BE2C (cell line): ENCODE measurements at regions not wholly inside any gene's neighbourhood (a gene's known extent, or its start where the extent isn't known, plus 50 kb on each side); places are given as distances from the start of the nearest gene placed in this dataset.
"Not testable (repeated sequence)": the region's sequence is repeated elsewhere in the genome, so short reads cannot be mapped to it uniquely, and the experiment has no call there.

Source experiments
- DNase-seq: peaks from one replicate; pipeline ENCODE4 v3.0.0-alpha.2; 2020
- H3K27me3 ChIP-seq: fragments of 250-450 bp; sonication (Bioruptor Pico); 2 replicates; pipeline ENCODE4 v1.5.1; 2020; ENCODE audit warnings: mild to moderate bottlenecking
- H3K36me3 ChIP-seq: fragments of 250-450 bp; sonication (Bioruptor Pico); 2 replicates; pipeline ENCODE4 v1.5.1; 2020; ENCODE audit warnings: mild to moderate bottlenecking
- H3K4me1 ChIP-seq: fragments of 250-450 bp; sonication (Bioruptor Pico); 2 replicates; pipeline ENCODE4 v1.5.1; 2020
- H3K4me3 ChIP-seq: 2 replicates; pipeline ENCODE4 v1.5.1; 2011; ENCODE audit warnings: low read depth, low read length
- H3K9me3 ChIP-seq: fragments of 250-450 bp; sonication (Bioruptor Pico); 2 replicates; pipeline ENCODE4 v1.5.1; 2020
- TF ChIP-seq, protein P1 (sequence below): IDR thresholded peaks from 2 replicates; pipeline ENCODE4 v1.5.1; 2012; ENCODE audit warnings: mild to moderate bottlenecking, low read depth, low read length

- TF ChIP-seq, protein P1, sequence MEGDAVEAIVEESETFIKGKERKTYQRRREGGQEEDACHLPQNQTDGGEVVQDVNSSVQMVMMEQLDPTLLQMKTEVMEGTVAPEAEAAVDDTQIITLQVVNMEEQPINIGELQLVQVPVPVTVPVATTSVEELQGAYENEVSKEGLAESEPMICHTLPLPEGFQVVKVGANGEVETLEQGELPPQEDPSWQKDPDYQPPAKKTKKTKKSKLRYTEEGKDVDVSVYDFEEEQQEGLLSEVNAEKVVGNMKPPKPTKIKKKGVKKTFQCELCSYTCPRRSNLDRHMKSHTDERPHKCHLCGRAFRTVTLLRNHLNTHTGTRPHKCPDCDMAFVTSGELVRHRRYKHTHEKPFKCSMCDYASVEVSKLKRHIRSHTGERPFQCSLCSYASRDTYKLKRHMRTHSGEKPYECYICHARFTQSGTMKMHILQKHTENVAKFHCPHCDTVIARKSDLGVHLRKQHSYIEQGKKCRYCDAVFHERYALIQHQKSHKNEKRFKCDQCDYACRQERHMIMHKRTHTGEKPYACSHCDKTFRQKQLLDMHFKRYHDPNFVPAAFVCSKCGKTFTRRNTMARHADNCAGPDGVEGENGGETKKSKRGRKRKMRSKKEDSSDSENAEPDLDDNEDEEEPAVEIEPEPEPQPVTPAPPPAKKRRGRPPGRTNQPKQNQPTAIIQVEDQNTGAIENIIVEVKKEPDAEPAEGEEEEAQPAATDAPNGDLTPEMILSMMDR, result no peak
- Histone ChIP-seq H3K4me1 (no peaks in the 10 kb centered on the region), H3K4me3 (no peak overlapping the region), H3K9me3 (no peaks in the 10 kb centered on the region), H3K36me3 (no peaks in the 10 kb centered on the region), H3K27me3 (no peaks in the 10 kb centered on the region)
- no peak for DNase-seq
Measured at GRCh38 chr7:113756250-113756649, 162.6 kb downstream of the PPP1R3A start.

- DNase-seq, result no peak
Measured at GRCh38 chr7:113752689-113753088, 166.1 kb downstream of the PPP1R3A start.

GRCh38 chr7:113752289-113752688, 166.5 kb downstream of the PPP1R3A start:
- TF ChIP-seq, protein P1, result no peak
- no peaks in the 10 kb centered on the region for H3K9me3 ChIP-seq
- no peaks in the 10 kb centered on the region for H3K36me3 ChIP-seq
- no peak for DNase-seq
- H3K27me3 ChIP-seq, result no peaks in the 10 kb centered on the region
- H3K4me1 ChIP-seq, result no peaks in the 10 kb centered on the region
- H3K4me3 ChIP-seq, result no peak overlapping the region

More at GRCh38 chr7:113752689-113753088, 166.1 kb downstream of the PPP1R3A start:
- TF ChIP-seq, protein P1, result no peak
- H3K9me3 ChIP-seq, result no peaks in the 10 kb centered on the region
- no peak overlapping the region for H3K4me3 ChIP-seq
- no peaks in the 10 kb centered on the region for H3K27me3 ChIP-seq
- H3K36me3 ChIP-seq, result no peaks in the 10 kb centered on the region
- H3K4me1 ChIP-seq, result no peaks in the 10 kb centered on the region

GRCh38 chr7:113751547-113751946, 167.3 kb downstream of the PPP1R3A start:
- Histone ChIP-seq H3K4me3 (no peak overlapping the region), H3K36me3 (no peaks in the 10 kb centered on the region), H3K9me3 (no peaks in the 10 kb centered on the region), H3K4me1 (no peaks in the 10 kb centered on the region), H3K27me3 (no peaks in the 10 kb centered on the region)
- TF ChIP-seq, protein P1, result no peak
- no peak for DNase-seq

- H3K9me3 ChIP-seq, H3K4me3 ChIP-seq, DNase-seq, H3K36me3 ChIP-seq, H3K4me1 ChIP-seq, H3K27me3 ChIP-seq: not testable (repeated sequence)
Measured at GRCh38 chr7:113748385-113748784, 170.4 kb downstream of the PPP1R3A start.

DNA sequence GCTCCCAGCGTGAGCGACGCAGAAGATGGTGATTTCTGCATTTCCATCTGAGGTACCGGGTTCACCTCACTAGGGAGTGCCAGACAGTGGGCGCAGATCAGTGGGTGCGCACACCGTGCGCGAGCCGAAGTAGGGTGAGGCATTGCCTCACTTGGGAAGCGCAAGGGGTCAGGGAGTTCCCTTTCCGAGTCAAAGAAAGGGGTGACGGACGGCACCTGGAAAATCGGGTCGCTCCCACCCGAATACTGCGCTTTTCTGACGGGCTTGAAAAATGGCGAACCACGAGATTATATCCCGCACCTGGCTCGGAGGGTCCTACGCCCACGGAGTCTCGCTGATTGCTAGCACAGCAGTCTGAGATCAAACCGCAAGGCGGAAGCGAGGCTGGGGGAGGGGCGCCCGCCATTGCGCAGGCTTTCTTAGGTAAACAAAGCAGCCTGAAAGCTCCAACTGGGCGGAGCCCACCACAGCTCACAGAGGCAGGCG, 175.8 kb downstream of the PPP1R3A start:
- DNase-seq, H3K4me3 ChIP-seq, H3K36me3 ChIP-seq, H3K27me3 ChIP-seq, H3K9me3 ChIP-seq, H3K4me1 ChIP-seq: not testable (repeated sequence)

DNA sequence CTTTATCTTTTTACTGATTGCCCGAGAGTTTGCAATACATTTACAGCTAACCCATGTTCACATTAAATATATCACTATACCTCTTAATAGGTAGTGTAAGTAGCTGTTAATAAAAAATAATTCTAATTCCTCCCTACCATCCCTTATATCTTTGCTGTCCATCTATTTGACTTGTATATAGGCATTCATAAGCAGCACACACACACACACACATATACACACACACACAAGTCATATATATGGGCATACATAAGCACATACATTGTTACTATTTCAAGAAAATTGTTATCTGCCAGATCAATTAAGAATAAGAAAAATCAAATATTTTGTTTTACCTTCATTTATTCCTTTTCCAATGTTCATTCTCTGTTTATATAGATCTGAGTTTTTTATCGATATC, 176.4 kb downstream of the PPP1R3A start:
- DNase-seq, result no peak
- Histone ChIP-seq H3K4me3 (no peak overlapping the region), H3K9me3 (no peaks in the 10 kb centered on the region), H3K36me3 (no peaks in the 10 kb centered on the region), H3K27me3 (no peaks in the 10 kb centered on the region), H3K4me1 (no peaks in the 10 kb centered on the region)
- TF ChIP-seq, protein P1, result no peak
